IMR-90 (cell line): ENCODE measurements at regions not wholly inside any gene's neighbourhood (a gene's known extent, or its start where the extent isn't known, plus 50 kb on each side); places are given as distances from the start of the nearest gene placed in this dataset.
A peak's percentile ranks its signal among the peaks of the same experiment; 100 is the strongest.
"Not testable (repeated sequence)": the region's sequence is repeated elsewhere in the genome, so short reads cannot be mapped to it uniquely, and the experiment has no call there.

Source experiments
- ATAC-seq: fragments of 200-7000 bp; cut with Tn5 transposase; 2 replicates; pipeline ENCODE4 v1.9.1; 2020; ENCODE audit warnings: low read depth, mild to moderate bottlenecking, moderate library complexity
- BruUV-seq: library from RNA; stranded (reverse); fragments of 400-500 nt; replicated peaks from 2 replicates; lab custom pipeline; 2021; lab: Mats Ljungman, UMichigan
- CTCF ChIA-PET: fragments of 300-600 bp; formaldehyde crosslinking; extraction: SDS; loops from one replicate; lab custom pipeline; 2021; ENCODE audit warnings: antibody characterized with exemption; lab: Yijun Ruan, JAX
- POLR2A ChIA-PET: fragments of 300-600 bp; sonication (Branson Sonifier 250); formaldehyde crosslinking; loops from one replicate; lab custom pipeline; 2022; ENCODE audit warnings: antibody characterized with exemption; ENCODE audit not compliant: unreplicated experiment; lab: Charles Lee
- DNase-seq: peaks from one replicate; pipeline ENCODE4 v3.0.0; 2013
- H2AFZ ChIP-seq: replicated peaks from 2 replicates; pipeline ENCODE3; 2013; ENCODE audit warnings: low read length, mild to moderate bottlenecking; ENCODE audit not compliant: poor library complexity
- H2AK5ac ChIP-seq: 2 replicates; pipeline ENCODE4 v1.6.1; 2013; ENCODE audit warnings: low read depth, low read length, inconsistent platforms
- H2AK9ac ChIP-seq: replicated peaks from 2 replicates; pipeline ENCODE3; 2013; ENCODE audit warnings: mild to moderate bottlenecking, low read depth, low read length, moderate library complexity; ENCODE audit not compliant: poor library complexity
- H2BK120ac ChIP-seq: 2 replicates; pipeline ENCODE4 v1.6.1; 2013; ENCODE audit warnings: low read depth, low read length, inconsistent platforms
- H2BK15ac ChIP-seq: 3 replicates; pipeline ENCODE4 v1.6.1; 2013; ENCODE audit warnings: low read depth, low read length, inconsistent platforms
- H2BK20ac ChIP-seq: 2 replicates; pipeline ENCODE4 v1.6.1; 2013; ENCODE audit warnings: low read depth, mild to moderate bottlenecking, inconsistent platforms, low read length, moderate library complexity
- H2BK5ac ChIP-seq: 2 replicates; pipeline ENCODE4 v1.6.1; 2013; ENCODE audit warnings: mild to moderate bottlenecking, low read depth, low read length, inconsistent platforms; ENCODE audit not compliant: poor library complexity, severe bottlenecking
- H3K14ac ChIP-seq: replicated peaks from 2 replicates; pipeline ENCODE4 v1.6.1; 2013; ENCODE audit warnings: low read depth, low read length, inconsistent platforms
- H3K18ac ChIP-seq: 2 replicates; pipeline ENCODE4 v1.6.1; 2013; ENCODE audit warnings: low read depth, low read length, control low read depth
- H3K23ac ChIP-seq: 2 replicates; pipeline ENCODE4 v1.6.1; 2013; ENCODE audit warnings: low read depth, low read length, inconsistent platforms
- H3K27ac ChIP-seq: 2 replicates; pipeline ENCODE4 v1.5.1; 2013; ENCODE audit warnings: mild to moderate bottlenecking, control low read depth, low read length; ENCODE audit not compliant: insufficient read depth
- H3K27me3 ChIP-seq: 2 replicates; pipeline ENCODE4 v1.6.1; 2013; ENCODE audit warnings: low read length; ENCODE audit not compliant: control insufficient read depth, insufficient read depth
- H3K36me3 ChIP-seq: 2 replicates; pipeline ENCODE4 v1.6.1; 2013; ENCODE audit warnings: low read length, mixed read lengths; ENCODE audit not compliant: control insufficient read depth, insufficient read depth
- H3K4ac ChIP-seq: 2 replicates; pipeline ENCODE4 v1.6.1; 2013; ENCODE audit warnings: low read depth, low read length, inconsistent platforms
- H3K4me1 ChIP-seq: 2 replicates; pipeline ENCODE4 v1.6.1; 2013; ENCODE audit warnings: low read length, mixed read lengths; ENCODE audit not compliant: control insufficient read depth, insufficient read depth
- H3K4me2 ChIP-seq: 2 replicates; pipeline ENCODE4 v1.6.1; 2013; ENCODE audit warnings: low read depth, mild to moderate bottlenecking, control low read depth, low read length, moderate library complexity
- H3K4me3 ChIP-seq: 2 replicates; pipeline ENCODE4 v1.5.1; 2013; ENCODE audit warnings: low read depth, mild to moderate bottlenecking, control low read depth, low read length, moderate library complexity; ENCODE audit not compliant: insufficient read depth
- H3K56ac ChIP-seq: 2 replicates; pipeline ENCODE4 v1.6.1; 2013; ENCODE audit warnings: low read length, inconsistent platforms; ENCODE audit not compliant: insufficient read depth; ENCODE audit errors: extremely low read depth
- H3K79me1 ChIP-seq, 2 experiments: 2 replicates each; pipeline ENCODE4 v1.6.1; 2013; ENCODE audit warnings: low read length in 2 of 2, inconsistent platforms in 1 of 2, low read depth in 1 of 2
- H3K9ac ChIP-seq: 2 replicates; pipeline ENCODE4 v1.6.1; 2013; ENCODE audit warnings: low read depth, low read length, control low read depth
- H3K9me1 ChIP-seq: 2 replicates; pipeline ENCODE4 v1.6.1; 2013; ENCODE audit warnings: low read length, inconsistent platforms; ENCODE audit not compliant: insufficient read depth
- H3K9me3 ChIP-seq: 2 replicates; pipeline ENCODE4 v1.6.1; 2013; ENCODE audit warnings: low read length; ENCODE audit not compliant: control insufficient read depth, insufficient read depth
- H4K20me1 ChIP-seq: 2 replicates; pipeline ENCODE4 v1.6.1; 2013; ENCODE audit warnings: low read length, inconsistent platforms; ENCODE audit not compliant: insufficient read depth
- H4K5ac ChIP-seq: 2 replicates; pipeline ENCODE4 v1.6.1; 2013; ENCODE audit warnings: mild to moderate bottlenecking, low read depth, low read length, control low read depth
- H4K8ac ChIP-seq, 2 experiments: 2 replicates each; pipeline ENCODE4 v1.6.1; 2013; ENCODE audit warnings: low read depth in 2 of 2, low read length in 2 of 2, control low read depth in 1 of 2, inconsistent platforms in 1 of 2
- H4K91ac ChIP-seq: 2 replicates; pipeline ENCODE4 v1.6.1; 2013; ENCODE audit warnings: low read depth, low read length, inconsistent platforms; ENCODE audit not compliant: insufficient read depth
- BHLHE40 ChIP-seq: fragments of 150-350 bp; IDR thresholded peaks from 2 replicates; pipeline ENCODE4 v1.6.1; 2016; ENCODE audit warnings: mild to moderate bottlenecking, low read depth, low read length
- MAZ ChIP-seq: IDR thresholded peaks from 2 replicates; pipeline ENCODE4 v1.6.1; 2012; ENCODE audit warnings: low read depth, mild to moderate bottlenecking, low read length, improper control_type of control experiment, moderate library complexity, borderline replicate concordance
- RAD21 ChIP-seq: IDR thresholded peaks from 2 replicates; pipeline ENCODE4 v1.6.1; 2012; ENCODE audit warnings: low read length, improper control_type of control experiment
- WGBS, 2 experiments: methylation state at CpG; one replicate each; pipeline versions ENCODE4 v1.1.5 to v1.1.7; 2013; ENCODE audit warnings: missing lambda C conversion rate in 2 of 2; ENCODE audit not compliant: insufficient read length in 1 of 2; ENCODE audit errors: extremely low coverage in 2 of 2; 5-methylcytosine and 5-hydroxymethylcytosine counted together
- dilution Hi-C: fragments of 300-500 bp; cut with HindIII; formaldehyde crosslinking; loops from one replicate; pipeline ENCODE4 v1.14.3; 2018; ENCODE audit warnings: low sequenced_read_pairs; ENCODE audit not compliant: unreplicated experiment
- in situ Hi-C: fragments of 300-500 bp; cut with MboI; formaldehyde crosslinking; loops from 3 replicates; pipeline ENCODE4 v1.14.3; 2019; ENCODE audit warnings: low sequenced_read_pairs, inconsistent platforms, mixed read lengths
- intact Hi-C: fragments of 100-400 bp; cut with micrococcal nuclease; formaldehyde crosslinking; loops from 2 replicates; pipeline ENCODE4 v1.10.0; 2022
- TF ChIP-seq, protein P1 (sequence below): conservative IDR thresholded peaks from 2 replicates; pipeline ENCODE4 v1.5.1; 2012; ENCODE audit warnings: mild to moderate bottlenecking, low read depth, low read length, improper control_type of control experiment

DNA sequence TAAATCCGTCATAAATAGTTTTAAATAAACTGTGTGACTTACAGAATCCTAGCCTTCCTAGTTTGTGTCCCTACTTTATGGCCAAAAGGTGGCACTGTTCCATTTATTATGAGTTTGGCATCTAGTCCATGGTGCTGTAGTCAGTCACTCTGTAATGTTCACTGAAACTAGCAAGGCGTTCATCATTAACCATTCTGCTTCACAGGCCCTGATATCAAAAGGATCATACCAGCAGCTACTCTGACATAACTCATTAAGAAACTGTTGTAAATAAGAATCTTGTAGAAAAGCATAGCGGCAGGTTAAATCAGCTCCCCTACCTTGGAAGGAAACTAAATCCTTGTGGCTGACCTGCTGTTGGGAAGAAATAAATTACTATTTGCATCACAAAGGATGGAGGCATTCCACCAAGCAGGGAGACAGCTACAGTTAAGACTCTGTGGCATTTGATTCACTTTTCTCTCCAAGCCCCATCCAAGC is 919.6 kb upstream of the DIAPH2 start:
- H3K27me3 ChIP-seq = no peaks in the 10 kb centered on the region
- no peak overlapping the region for H2AFZ ChIP-seq
- dilution Hi-C loops (no loop called here), in situ Hi-C loops (no loop called here), intact Hi-C loops (no loop called here)
- H3K36me3 ChIP-seq = no peaks in the 10 kb centered on the region
- H2AK9ac ChIP-seq = no peak overlapping the region
- no peaks in the 10 kb centered on the region for H4K20me1 ChIP-seq
- H2BK120ac ChIP-seq = no peak overlapping the region
- H2BK5ac ChIP-seq = no peak overlapping the region
- WGBS, 2 experiments = no CpG with 5 or more reads among the region's 3 CpGs
- no peak overlapping the region for H3K9ac ChIP-seq
- H4K91ac ChIP-seq = no peak overlapping the region
- no peak for ATAC-seq
- no peaks in the 10 kb centered on the region for H3K9me1 ChIP-seq
- peak; percentile 23 for DNase-seq
- POLR2A ChIA-PET = no interaction called here
- H3K4me2 ChIP-seq = no peak overlapping the region
- no peak overlapping the region for H3K18ac ChIP-seq
- CTCF ChIA-PET = interaction anchor here (0.6 kb wide), 1 partner anchor 9 kb away, joined by 6 read pairs; no protein-coding TSS in a partner anchor
- H4K5ac ChIP-seq = no peak overlapping the region
- H2BK20ac ChIP-seq = no peak overlapping the region
- H2BK15ac ChIP-seq = no peak overlapping the region
- no TSS peak for BruUV-seq
- H3K4ac ChIP-seq = no peak overlapping the region
- no peaks in the 10 kb centered on the region for H3K9me3 ChIP-seq
- TF ChIP-seq BHLHE40 (no peak), RAD21 (peak; percentile 44), MAZ (no peak)
- TF ChIP-seq, protein P1, sequence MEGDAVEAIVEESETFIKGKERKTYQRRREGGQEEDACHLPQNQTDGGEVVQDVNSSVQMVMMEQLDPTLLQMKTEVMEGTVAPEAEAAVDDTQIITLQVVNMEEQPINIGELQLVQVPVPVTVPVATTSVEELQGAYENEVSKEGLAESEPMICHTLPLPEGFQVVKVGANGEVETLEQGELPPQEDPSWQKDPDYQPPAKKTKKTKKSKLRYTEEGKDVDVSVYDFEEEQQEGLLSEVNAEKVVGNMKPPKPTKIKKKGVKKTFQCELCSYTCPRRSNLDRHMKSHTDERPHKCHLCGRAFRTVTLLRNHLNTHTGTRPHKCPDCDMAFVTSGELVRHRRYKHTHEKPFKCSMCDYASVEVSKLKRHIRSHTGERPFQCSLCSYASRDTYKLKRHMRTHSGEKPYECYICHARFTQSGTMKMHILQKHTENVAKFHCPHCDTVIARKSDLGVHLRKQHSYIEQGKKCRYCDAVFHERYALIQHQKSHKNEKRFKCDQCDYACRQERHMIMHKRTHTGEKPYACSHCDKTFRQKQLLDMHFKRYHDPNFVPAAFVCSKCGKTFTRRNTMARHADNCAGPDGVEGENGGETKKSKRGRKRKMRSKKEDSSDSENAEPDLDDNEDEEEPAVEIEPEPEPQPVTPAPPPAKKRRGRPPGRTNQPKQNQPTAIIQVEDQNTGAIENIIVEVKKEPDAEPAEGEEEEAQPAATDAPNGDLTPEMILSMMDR = peak; percentile 45
- H4K8ac ChIP-seq = no peak overlapping the region
- H3K4me3 ChIP-seq = no peak overlapping the region
- no peak overlapping the region for H3K56ac ChIP-seq
- H3K14ac ChIP-seq = no peak overlapping the region
- H3K79me1 ChIP-seq = no peaks in the 10 kb centered on the region
- no peaks in the 10 kb centered on the region for H3K4me1 ChIP-seq
- no peak overlapping the region for H3K23ac ChIP-seq
- H2AK5ac ChIP-seq = no peak overlapping the region
- H3K27ac ChIP-seq = no peak overlapping the region

GRCh38 chrX:95771198-95771597 is 913.4 kb upstream of the DIAPH2 start:
- H3K27me3 ChIP-seq, H2AK9ac ChIP-seq, H3K4ac ChIP-seq, H2AK5ac ChIP-seq, H3K4me1 ChIP-seq, H3K4me2 ChIP-seq, CTCF ChIA-PET, DNase-seq, H3K4me3 ChIP-seq, BruUV-seq, H3K36me3 ChIP-seq, H4K8ac ChIP-seq, H3K18ac ChIP-seq, H3K9me3 ChIP-seq, H3K9ac ChIP-seq, ATAC-seq, H4K5ac ChIP-seq, H3K79me1 ChIP-seq, H2BK15ac ChIP-seq, in situ Hi-C loops, POLR2A ChIA-PET, H3K27ac ChIP-seq, H2BK120ac ChIP-seq, intact Hi-C loops, H3K23ac ChIP-seq, dilution Hi-C loops, H3K56ac ChIP-seq, H4K20me1 ChIP-seq, H3K14ac ChIP-seq, H2BK5ac ChIP-seq, H3K9me1 ChIP-seq, H4K91ac ChIP-seq, H2BK20ac ChIP-seq, H2AFZ ChIP-seq: not testable (repeated sequence)
- WGBS, 2 experiments = no CpG with 5 or more reads among the region's 6 CpGs
